IMR-90 (cell line): ENCODE measurements at regions not wholly inside any gene's neighbourhood (a gene's known extent, or its start where the extent isn't known, plus 50 kb on each side); places are given as distances from the start of the nearest gene placed in this dataset.
"Not testable (repeated sequence)": the region's sequence is repeated elsewhere in the genome, so short reads cannot be mapped to it uniquely, and the experiment has no call there.

Experiments used
- CEBPB ChIP-seq: IDR thresholded peaks from 2 replicates; pipeline ENCODE4 v1.6.1; 2012; ENCODE audit warnings: low read depth, low read length, improper control_type of control experiment
- CTCF ChIP-seq: conservative IDR thresholded peaks from 2 replicates; pipeline ENCODE4 v1.5.1; 2012; ENCODE audit warnings: mild to moderate bottlenecking, low read depth, low read length, improper control_type of control experiment
- ELK1 ChIP-seq: fragments of 150-350 bp; IDR thresholded peaks from 2 replicates; pipeline ENCODE4 v1.6.1; 2016; ENCODE audit warnings: low read depth, mild to moderate bottlenecking, low read length, moderate library complexity, borderline replicate concordance
- MAZ ChIP-seq: IDR thresholded peaks from 2 replicates; pipeline ENCODE4 v1.6.1; 2012; ENCODE audit warnings: low read depth, mild to moderate bottlenecking, low read length, improper control_type of control experiment, moderate library complexity, borderline replicate concordance
- POLR2A ChIP-seq: IDR thresholded peaks from 2 replicates; pipeline ENCODE4 v1.6.1; 2012; ENCODE audit warnings: mild to moderate bottlenecking, low read depth, low read length
- RAD21 ChIP-seq: IDR thresholded peaks from 2 replicates; pipeline ENCODE4 v1.6.1; 2012; ENCODE audit warnings: low read length, improper control_type of control experiment

- TF ChIP-seq ELK1, CTCF, RAD21, MAZ, POLR2A, CEBPB: not testable (repeated sequence)
Observed at GRCh38 chr13:48826922-48827454, 148.7 kb upstream of the FNDC3A start.
